ENCODE measurements at regions not wholly inside any gene's neighbourhood (a gene's known extent, or its start where the extent isn't known, plus 50 kb on each side); places are given as distances from the start of the nearest gene placed in this dataset.

- TF ChIP-seq POLR2A (IDR thresholded peaks at IDR 0.05) = no peak
- TF ChIP-seq, protein P1, sequence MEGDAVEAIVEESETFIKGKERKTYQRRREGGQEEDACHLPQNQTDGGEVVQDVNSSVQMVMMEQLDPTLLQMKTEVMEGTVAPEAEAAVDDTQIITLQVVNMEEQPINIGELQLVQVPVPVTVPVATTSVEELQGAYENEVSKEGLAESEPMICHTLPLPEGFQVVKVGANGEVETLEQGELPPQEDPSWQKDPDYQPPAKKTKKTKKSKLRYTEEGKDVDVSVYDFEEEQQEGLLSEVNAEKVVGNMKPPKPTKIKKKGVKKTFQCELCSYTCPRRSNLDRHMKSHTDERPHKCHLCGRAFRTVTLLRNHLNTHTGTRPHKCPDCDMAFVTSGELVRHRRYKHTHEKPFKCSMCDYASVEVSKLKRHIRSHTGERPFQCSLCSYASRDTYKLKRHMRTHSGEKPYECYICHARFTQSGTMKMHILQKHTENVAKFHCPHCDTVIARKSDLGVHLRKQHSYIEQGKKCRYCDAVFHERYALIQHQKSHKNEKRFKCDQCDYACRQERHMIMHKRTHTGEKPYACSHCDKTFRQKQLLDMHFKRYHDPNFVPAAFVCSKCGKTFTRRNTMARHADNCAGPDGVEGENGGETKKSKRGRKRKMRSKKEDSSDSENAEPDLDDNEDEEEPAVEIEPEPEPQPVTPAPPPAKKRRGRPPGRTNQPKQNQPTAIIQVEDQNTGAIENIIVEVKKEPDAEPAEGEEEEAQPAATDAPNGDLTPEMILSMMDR (IDR thresholded peaks at IDR 0.05) = no peak
Observed at GRCh38 chr4:100060765-100061416, 110.8 kb upstream of the H2AZ1 start.

Measured in body of pancreas (tissue), 4 donors.